Islet precursor cell (in vitro differentiated cells): ENCODE measurements at regions not wholly inside any gene's neighbourhood (a gene's known extent, or its start where the extent isn't known, plus 50 kb on each side); places are given as distances from the start of the nearest gene placed in this dataset.
A peak's percentile ranks its signal among the peaks of the same experiment; 100 is the strongest.

Experiments
- DNase-seq: peaks from one replicate; pipeline ENCODE4 v3.0.0-alpha.2; 2018

- DNase-seq: no peak
Observed at GRCh38 chr6:169339025-169339424, 85.4 kb upstream of the THBS2 start.

DNA sequence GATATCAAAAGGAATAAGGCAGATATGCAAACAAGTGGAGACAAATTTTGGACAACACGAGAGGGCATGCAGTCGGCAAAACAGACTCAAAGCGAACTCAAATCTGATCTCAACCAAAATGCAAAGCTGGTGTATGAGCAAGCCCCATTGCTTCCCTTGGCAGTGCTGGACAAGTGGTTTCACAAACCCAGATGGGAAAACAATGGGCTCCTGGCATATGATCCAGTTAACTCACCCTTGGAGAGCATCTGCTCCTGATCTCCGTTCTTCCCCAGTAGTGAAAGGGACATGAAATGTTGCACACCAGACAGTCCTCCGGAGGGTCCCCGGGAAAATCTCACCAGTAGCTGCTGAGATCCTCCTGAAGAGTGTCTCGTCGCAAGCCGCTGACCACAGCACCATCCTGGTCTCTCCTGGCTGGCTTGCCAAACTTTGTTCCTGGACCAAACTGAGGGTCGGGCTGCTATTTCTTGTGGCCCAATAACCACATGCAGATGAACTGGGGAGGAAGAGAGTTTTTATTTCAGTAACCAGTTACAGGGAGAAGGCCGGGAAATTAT, 84.3 kb upstream of the THBS2 start:
- DNase-seq: no peak

- no peak for DNase-seq
Observed at GRCh38 chr6:169335301-169335700, 81.7 kb upstream of the THBS2 start.

GRCh38 chr6:169332250-169332649, 78.6 kb upstream of the THBS2 start:
- DNase-seq: no peak

DNA sequence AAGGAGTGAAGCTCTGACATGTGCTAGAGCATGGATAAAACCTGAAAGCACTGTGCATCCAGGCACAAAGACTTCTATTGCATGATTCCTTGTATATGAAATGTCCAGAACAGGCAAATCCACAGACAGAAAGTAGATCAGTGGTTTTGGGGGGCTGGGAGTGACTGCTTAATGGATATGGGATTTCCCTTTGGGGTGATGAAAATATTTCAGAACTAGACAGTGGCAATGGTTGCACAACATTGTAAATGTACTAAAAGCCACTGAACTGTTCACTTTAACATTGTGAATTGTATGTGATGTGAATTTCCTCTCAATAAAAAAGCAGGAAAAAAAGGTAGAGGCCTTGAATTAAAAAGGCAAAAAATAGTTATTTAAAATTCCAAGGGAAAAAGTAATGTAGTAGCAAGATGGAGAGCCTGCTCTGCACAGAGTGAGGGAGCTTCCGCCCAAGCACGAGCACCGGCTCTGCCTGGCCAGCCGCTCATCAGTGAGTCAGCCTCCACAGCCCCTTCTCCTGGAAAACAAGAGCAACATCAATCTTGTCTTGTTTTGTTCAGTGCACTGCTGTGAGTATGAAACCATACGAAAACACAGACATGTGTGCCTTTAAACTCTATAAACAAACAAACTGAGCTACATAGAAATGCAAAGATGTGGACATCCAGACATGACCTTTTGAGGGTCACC, 74.6 kb upstream of the THBS2 start:
- DNase-seq: peak; percentile 67

- DNase-seq: no peak
Observed at GRCh38 chr6:169326067-169326799, 72.6 kb upstream of the THBS2 start.

DNA sequence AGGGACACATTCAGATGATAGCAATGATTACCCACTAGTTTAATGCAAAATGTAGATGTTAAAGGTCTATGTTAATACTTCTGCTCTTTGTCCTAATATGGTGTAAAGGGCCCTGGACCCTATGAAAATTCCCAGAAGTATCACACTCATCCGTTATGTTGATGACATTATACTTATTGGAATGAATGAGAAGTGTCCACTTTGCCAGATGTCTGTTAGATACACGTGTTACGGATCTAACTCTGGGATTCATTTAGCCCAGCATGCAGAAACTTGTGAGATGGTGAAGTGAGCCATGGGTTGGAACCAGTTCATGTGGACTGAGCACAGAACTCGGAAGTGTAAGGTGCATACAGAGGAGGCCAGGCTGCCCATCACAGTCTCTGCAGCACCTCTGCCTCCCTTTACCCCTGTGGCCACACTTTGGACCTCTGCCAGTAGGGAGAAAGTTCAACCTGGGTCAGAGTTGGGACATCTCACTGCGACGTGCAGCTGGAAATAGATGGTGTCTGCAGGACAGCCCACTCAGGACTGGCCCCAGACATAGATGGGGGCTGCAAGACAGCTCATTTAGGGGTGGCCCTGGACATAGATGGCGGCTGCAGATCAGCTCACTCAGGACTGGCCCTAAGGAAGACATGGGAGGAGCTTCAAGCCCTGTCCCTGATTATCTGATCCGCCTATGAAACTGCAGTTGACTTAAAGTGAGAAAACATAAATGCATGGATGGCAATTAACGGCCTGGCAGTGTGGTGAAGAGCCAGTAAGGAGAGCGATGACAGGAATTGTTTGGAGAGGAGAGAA, 71.2 kb upstream of the THBS2 start:
- no peak for DNase-seq

- no peak for DNase-seq
Observed at GRCh38 chr6:169324086-169324485, 70.4 kb upstream of the THBS2 start.

- DNase-seq: no peak
Observed at GRCh38 chr6:169323221-169323620, 69.6 kb upstream of the THBS2 start.

DNA sequence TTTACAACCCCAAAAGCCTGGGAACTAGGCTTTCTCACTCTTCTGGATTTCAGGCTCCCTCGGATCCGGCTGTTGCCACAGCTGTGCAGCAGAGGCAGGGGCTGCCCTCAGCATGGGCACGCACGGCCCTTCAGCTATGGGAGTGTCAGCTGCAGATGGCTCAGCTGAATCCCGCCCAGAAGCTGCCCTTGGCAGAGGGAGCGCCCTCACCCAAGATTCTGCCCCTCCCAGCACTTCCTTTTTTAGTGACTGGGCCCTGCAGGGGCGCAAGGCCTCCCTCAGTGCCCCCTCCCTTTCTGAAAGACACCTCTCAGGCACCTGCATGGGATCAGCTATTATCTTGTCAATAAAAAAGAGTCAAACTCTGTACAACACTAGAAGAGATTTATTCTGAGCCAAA, 67.9 kb upstream of the THBS2 start:
- no peak for DNase-seq

- no peak for DNase-seq
Observed at GRCh38 chr6:169320013-169320412, 66.4 kb upstream of the THBS2 start.

GRCh38 chr6:169317441-169318202, 64.0 kb upstream of the THBS2 start:
- DNase-seq: no peak

- DNase-seq: no peak
Observed at GRCh38 chr6:169316651-169317050, 63.0 kb upstream of the THBS2 start.

DNA sequence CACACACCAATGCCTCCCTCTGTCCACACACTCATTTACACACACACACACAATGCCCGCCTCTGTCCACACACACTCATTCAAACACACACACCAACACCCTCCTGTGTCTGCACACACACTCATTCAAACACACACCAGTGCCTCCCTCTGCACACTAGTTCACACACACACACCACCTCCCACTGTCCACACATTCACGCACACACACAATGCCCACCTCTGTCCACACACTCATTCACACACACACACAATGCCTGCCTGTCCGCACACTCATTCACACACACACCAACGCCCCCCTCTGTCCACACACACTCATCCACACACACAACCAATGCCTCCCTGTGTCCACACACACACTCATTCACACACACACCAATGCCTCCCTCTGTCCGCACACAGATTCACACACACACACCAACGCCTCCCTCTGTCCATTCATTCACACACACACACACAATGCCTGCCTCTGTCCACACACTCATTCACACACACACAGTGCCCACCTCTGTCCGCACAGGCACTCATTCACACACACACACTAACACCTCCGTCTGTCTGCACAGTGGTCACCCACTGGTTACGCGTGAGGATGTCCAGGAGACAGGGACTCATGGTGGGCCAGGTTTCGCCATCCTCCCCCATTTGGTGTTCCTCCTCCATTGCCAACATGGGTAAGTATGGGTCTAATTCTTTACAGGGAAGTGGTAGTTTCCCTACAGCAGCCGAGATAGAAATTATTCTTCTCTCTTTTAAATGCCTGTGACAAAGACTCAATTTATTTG, 62.4 kb upstream of the THBS2 start:
- no peak for DNase-seq

DNA sequence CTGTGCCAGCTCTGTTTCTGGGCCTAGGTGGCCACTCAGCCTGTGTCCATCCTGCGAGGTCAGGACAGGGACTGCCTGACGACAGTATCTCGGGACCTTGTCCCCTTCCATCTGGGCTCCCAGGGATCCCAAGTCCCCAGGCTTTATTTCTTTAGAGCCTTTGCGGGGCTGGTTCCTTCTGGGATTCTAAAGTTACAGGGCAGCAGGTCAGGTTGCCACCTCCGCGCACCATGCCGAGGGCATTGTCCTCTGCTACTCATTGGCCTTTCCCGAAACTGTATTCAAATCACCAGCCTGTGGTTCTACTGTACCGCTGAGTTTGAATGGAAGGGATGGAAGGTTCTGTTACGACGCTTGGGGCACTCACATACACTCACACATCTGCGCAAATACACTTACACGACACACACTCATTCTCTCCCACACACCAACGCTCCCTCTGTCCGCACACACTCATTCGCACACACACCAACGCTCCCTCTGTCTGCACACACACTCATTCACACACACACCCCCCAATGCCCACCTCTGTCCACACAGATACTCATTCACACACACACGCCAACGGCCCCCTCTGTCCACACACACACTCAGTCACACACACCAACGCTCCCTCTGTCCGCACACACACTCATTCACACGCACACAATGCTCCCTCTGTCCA, 59.8 kb upstream of the THBS2 start:
- no peak for DNase-seq

- DNase-seq: no peak
Observed at GRCh38 chr6:169312658-169313346, 59.2 kb upstream of the THBS2 start.

GRCh38 chr6:169310983-169311382, 57.3 kb upstream of the THBS2 start:
- no peak for DNase-seq
